ENCODE measurements at regions not wholly inside any gene's neighbourhood (a gene's known extent, or its start where the extent isn't known, plus 50 kb on each side); places are given as distances from the start of the nearest gene placed in this dataset.

DNA sequence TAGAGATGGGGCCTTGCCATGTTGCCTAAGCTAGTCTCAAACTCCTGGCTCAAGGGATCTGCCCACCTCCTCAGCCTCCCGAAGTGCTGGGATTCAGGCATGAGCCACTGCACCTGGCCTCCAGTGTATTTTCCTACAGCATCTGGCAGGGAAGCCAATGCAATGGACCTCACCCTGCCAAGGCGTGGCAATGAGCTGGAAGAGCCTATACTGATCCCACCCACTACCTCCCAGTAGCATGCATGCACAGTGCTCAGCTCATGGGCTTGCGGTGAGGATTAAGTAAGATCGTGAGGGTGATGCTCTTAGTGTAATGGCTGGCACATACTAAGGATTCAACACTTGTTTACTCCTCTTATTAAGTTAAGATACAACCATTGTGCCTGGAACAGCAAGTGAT, 69.7 kb downstream of the PHLDA1 start:
- intact Hi-C loops (cut with micrococcal nuclease) = no loop called here
- Histone ChIP-seq H3K27me3 (ENCODE audit: low read length) (no peaks in the 10 kb centered on the region), H3K9ac (ENCODE audit: low read length) (no peak overlapping the region), H3K4me3 (ENCODE audit: low read length) (no peak overlapping the region), H3F3A (ENCODE audit: low read length, unreplicated experiment) (no peaks in the 10 kb centered on the region), H3K9me2 (replicated peaks; ENCODE audit: low read length) (no peaks in the 10 kb centered on the region), H4K20me1 (ENCODE audit: low read length) (no peaks in the 10 kb centered on the region), H3K79me2 (ENCODE audit: low read length) (no peaks in the 10 kb centered on the region), H3K4me2 (ENCODE audit: low read length) (no peak overlapping the region), H3K4me1 (ENCODE audit: insufficient read depth, low read length) (peaks cover 14% of the 10 kb centered on the region), H3K36me3 (ENCODE audit: low read depth, low read length) (no peaks in the 10 kb centered on the region), H3K9me3 (ENCODE audit: low read length) (no peaks in the 10 kb centered on the region), H3K27ac (ENCODE audit: low read length) (no peak overlapping the region), H2AFZ (ENCODE audit: low read length) (no peak overlapping the region)
- BruUV-seq (replicated peaks) = no TSS peak
- ChIA-PET POLR2A (ENCODE audit: unreplicated experiment) (interaction anchor here (0.6 kb wide), 1 partner anchor 52 kb away, joined by 7 read pairs; no protein-coding TSS in a partner anchor), CTCF (no interaction called here)
- no peak; the same call in 1 of the 2 replicates for ATAC-seq
- TF ChIP-seq EZH2 (IDR thresholded peaks at IDR 0.05; ENCODE audit: low read length, unreplicated experiment) (no peak), EZH2phosphoT487 (IDR thresholded peaks at IDR 0.05; ENCODE audit: borderline replicate concordance, low read length) (no peak)
- TF ChIP-seq, protein P1, sequence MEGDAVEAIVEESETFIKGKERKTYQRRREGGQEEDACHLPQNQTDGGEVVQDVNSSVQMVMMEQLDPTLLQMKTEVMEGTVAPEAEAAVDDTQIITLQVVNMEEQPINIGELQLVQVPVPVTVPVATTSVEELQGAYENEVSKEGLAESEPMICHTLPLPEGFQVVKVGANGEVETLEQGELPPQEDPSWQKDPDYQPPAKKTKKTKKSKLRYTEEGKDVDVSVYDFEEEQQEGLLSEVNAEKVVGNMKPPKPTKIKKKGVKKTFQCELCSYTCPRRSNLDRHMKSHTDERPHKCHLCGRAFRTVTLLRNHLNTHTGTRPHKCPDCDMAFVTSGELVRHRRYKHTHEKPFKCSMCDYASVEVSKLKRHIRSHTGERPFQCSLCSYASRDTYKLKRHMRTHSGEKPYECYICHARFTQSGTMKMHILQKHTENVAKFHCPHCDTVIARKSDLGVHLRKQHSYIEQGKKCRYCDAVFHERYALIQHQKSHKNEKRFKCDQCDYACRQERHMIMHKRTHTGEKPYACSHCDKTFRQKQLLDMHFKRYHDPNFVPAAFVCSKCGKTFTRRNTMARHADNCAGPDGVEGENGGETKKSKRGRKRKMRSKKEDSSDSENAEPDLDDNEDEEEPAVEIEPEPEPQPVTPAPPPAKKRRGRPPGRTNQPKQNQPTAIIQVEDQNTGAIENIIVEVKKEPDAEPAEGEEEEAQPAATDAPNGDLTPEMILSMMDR (conservative IDR thresholded peaks at IDR 0.05; ENCODE audit: low read depth, low read length) = no peak
- DNase-seq = no peak

DNA sequence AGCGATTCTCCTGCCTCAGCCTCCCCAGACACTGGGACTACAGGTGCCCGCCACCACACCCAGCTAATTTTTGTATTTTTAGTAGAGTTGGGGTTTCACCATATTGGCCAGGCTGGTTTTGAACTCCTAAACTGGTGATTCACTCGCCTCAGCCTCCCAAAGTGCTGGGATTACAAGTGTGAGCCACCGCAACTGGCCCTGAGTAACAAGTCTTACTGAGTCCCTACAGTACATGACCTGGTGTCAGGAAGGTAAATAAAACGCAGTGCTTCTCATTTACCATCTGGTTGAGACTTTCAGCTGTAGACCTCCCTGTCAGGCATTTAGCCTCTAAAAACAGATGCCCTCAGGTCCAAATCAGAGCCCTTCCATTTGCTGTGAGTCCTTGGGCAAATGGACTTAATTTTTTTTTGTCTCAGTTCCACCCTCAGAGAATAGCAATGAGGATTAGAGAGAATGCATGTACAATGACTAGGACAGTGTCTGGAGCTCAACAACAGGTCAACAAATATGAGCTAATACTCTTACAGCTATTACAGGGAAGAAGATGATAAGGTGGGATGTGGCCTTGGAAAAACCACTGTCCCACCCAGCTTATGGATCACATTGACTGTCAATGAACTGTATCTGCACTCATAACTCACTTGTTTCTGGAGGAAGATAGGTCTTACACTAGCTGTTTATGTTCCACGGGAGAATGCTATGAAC, 70.5 kb downstream of the PHLDA1 start:
- no peak overlapping the region for H3K27ac ChIP-seq (ENCODE audit: low read length)
- H3K9me2 ChIP-seq (replicated peaks; ENCODE audit: low read length) = no peaks in the 10 kb centered on the region
- BruUV-seq (replicated peaks) = no TSS peak
- no peaks in the 10 kb centered on the region for H3K9me3 ChIP-seq (ENCODE audit: low read length)
- TF ChIP-seq, protein P1 (conservative IDR thresholded peaks at IDR 0.05; ENCODE audit: low read depth, low read length) = no peak
- no peak for TF ChIP-seq EZH2phosphoT487 (IDR thresholded peaks at IDR 0.05; ENCODE audit: borderline replicate concordance, low read length)
- TF ChIP-seq EZH2 (IDR thresholded peaks at IDR 0.05; ENCODE audit: low read length, unreplicated experiment) = no peak
- H3K79me2 ChIP-seq (ENCODE audit: low read length) = no peaks in the 10 kb centered on the region
- DNase-seq = no peak
- H3K27me3 ChIP-seq (ENCODE audit: low read length) = no peaks in the 10 kb centered on the region
- no peak overlapping the region for H3K9ac ChIP-seq (ENCODE audit: low read length)
- H4K20me1 ChIP-seq (ENCODE audit: low read length) = no peaks in the 10 kb centered on the region
- no peak overlapping the region for H3K4me3 ChIP-seq (ENCODE audit: low read length)
- H3K36me3 ChIP-seq (ENCODE audit: low read depth, low read length) = no peaks in the 10 kb centered on the region
- ChIA-PET CTCF (no interaction called here), POLR2A (ENCODE audit: unreplicated experiment) (interaction anchor here (0.7 kb wide), 1 partner anchor 60 kb away, joined by 3 read pairs; no protein-coding TSS in a partner anchor)
- intact Hi-C loops (cut with micrococcal nuclease) = no loop called here
- H3F3A ChIP-seq (ENCODE audit: low read length, unreplicated experiment) = no peaks in the 10 kb centered on the region
- no peak for ATAC-seq
- H2AFZ ChIP-seq (ENCODE audit: low read length) = no peak overlapping the region
- peaks cover 14% of the 10 kb centered on the region for H3K4me1 ChIP-seq (ENCODE audit: insufficient read depth, low read length)
- H3K4me2 ChIP-seq (ENCODE audit: low read length) = no peak overlapping the region

Data from PC-3 (cell line).